Parathyroid adenoma (tissue), 2 donors: ENCODE measurements at regions not wholly inside any gene's neighbourhood (a gene's known extent, or its start where the extent isn't known, plus 50 kb on each side); places are given as distances from the start of the nearest gene placed in this dataset.

Experiments
- H2AFZ ChIP-seq: fragments of 300-600 bp; sonication (generic); one replicate; pipeline ENCODE4 v1.7.0; 2017; ENCODE audit warnings: antibody characterized with exemption, mild to moderate bottlenecking
- H3K27ac ChIP-seq: fragments of 300-600 bp; sonication (generic); one replicate; pipeline ENCODE4 v1.7.0; 2017
- H3K27me3 ChIP-seq: fragments of 300-600 bp; sonication (generic); one replicate; pipeline ENCODE4 v1.7.0; 2017; ENCODE audit warnings: low read length; ENCODE audit not compliant: control insufficient read depth, insufficient read depth
- H3K36me3 ChIP-seq: fragments of 300-600 bp; sonication (generic); one replicate; pipeline ENCODE4 v1.7.0; 2017; ENCODE audit warnings: low read length; ENCODE audit not compliant: control insufficient read depth, insufficient read depth
- H3K4me1 ChIP-seq: fragments of 300-600 bp; sonication (generic); one replicate; pipeline ENCODE4 v1.7.0; 2017; ENCODE audit warnings: control low read depth
- H3K4me2 ChIP-seq: fragments of 300-600 bp; sonication (generic); one replicate; pipeline ENCODE4 v1.7.0; 2017; ENCODE audit warnings: low read length
- H3K4me3 ChIP-seq: fragments of 300-600 bp; sonication (generic); one replicate; pipeline ENCODE4 v1.7.0; 2017; ENCODE audit warnings: low read depth, low read length
- H3K79me2 ChIP-seq: fragments of 300-600 bp; sonication (generic); one replicate; pipeline ENCODE4 v1.7.0; 2017; ENCODE audit warnings: control low read depth
- H3K9ac ChIP-seq: fragments of 300-600 bp; sonication (generic); one replicate; pipeline ENCODE4 v1.7.0; 2017; ENCODE audit warnings: mild to moderate bottlenecking
- H3K9me3 ChIP-seq: fragments of 300-600 bp; sonication (generic); one replicate; pipeline ENCODE4 v1.7.0; 2017; ENCODE audit warnings: low read length; ENCODE audit not compliant: control insufficient read depth
- TF ChIP-seq, protein P1 (sequence below): fragments of 300-600 bp; sonication (generic); IDR thresholded peaks from one replicate; pipeline ENCODE4 v1.7.0; 2017; ENCODE audit warnings: antibody characterized with exemption, mild to moderate bottlenecking
- donor health status: primary hyperparathyroidism.

- Histone ChIP-seq H3K4me2 (no peak overlapping the region), H3K9me3 (no peaks in the 10 kb centered on the region), H3K36me3 (no peaks in the 10 kb centered on the region), H3K27ac (no peak overlapping the region), H3K79me2 (no peaks in the 10 kb centered on the region), H3K27me3 (no peaks in the 10 kb centered on the region), H2AFZ (no peak overlapping the region), H3K4me1 (no peaks in the 10 kb centered on the region), H3K9ac (no peak overlapping the region), H3K4me3 (no peak overlapping the region)
- TF ChIP-seq, protein P1, sequence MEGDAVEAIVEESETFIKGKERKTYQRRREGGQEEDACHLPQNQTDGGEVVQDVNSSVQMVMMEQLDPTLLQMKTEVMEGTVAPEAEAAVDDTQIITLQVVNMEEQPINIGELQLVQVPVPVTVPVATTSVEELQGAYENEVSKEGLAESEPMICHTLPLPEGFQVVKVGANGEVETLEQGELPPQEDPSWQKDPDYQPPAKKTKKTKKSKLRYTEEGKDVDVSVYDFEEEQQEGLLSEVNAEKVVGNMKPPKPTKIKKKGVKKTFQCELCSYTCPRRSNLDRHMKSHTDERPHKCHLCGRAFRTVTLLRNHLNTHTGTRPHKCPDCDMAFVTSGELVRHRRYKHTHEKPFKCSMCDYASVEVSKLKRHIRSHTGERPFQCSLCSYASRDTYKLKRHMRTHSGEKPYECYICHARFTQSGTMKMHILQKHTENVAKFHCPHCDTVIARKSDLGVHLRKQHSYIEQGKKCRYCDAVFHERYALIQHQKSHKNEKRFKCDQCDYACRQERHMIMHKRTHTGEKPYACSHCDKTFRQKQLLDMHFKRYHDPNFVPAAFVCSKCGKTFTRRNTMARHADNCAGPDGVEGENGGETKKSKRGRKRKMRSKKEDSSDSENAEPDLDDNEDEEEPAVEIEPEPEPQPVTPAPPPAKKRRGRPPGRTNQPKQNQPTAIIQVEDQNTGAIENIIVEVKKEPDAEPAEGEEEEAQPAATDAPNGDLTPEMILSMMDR = no peak
These were observed 233.4 kb upstream of the SYT10 start for GRCh38 chr12:33672836-33673577.

DNA sequence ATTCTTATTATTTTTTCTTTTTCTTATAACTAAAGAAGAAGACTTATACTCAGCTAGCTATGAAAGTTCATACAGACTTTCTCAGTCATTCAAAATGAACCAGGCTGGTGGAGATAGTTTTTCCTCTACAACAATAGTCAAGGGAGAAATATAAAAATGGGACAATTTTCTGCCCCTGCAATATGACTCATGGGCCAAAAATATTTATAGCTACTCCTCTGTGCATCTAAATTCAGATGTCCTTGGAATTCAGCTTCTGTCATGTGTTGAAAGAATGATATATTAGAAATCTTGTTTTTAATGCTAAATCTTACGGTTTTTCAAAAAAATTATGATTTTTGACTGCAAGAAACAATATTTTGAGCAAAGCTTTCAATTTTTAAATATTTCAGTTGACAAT lies 237.2 kb upstream of the SYT10 start:
- no peak overlapping the region for H3K4me3 ChIP-seq
- no peak overlapping the region for H3K27ac ChIP-seq
- no peaks in the 10 kb centered on the region for H3K79me2 ChIP-seq
- H3K9ac ChIP-seq = no peak overlapping the region
- H3K4me1 ChIP-seq = no peaks in the 10 kb centered on the region
- H2AFZ ChIP-seq = no peak overlapping the region
- TF ChIP-seq, protein P1 = no peak
- H3K4me2 ChIP-seq = no peak overlapping the region
- no peaks in the 10 kb centered on the region for H3K36me3 ChIP-seq
- no peaks in the 10 kb centered on the region for H3K9me3 ChIP-seq
- no peaks in the 10 kb centered on the region for H3K27me3 ChIP-seq

GRCh38 chr12:33678221-33678964 lies 238.8 kb upstream of the SYT10 start:
- Histone ChIP-seq H3K27me3 (no peaks in the 10 kb centered on the region), H2AFZ (no peak overlapping the region), H3K79me2 (no peaks in the 10 kb centered on the region), H3K4me1 (no peaks in the 10 kb centered on the region), H3K27ac (no peak overlapping the region), H3K9me3 (no peaks in the 10 kb centered on the region), H3K4me3 (no peak overlapping the region), H3K36me3 (no peaks in the 10 kb centered on the region), H3K9ac (no peak overlapping the region), H3K4me2 (no peak overlapping the region)
- TF ChIP-seq, protein P1 = no peak

DNA sequence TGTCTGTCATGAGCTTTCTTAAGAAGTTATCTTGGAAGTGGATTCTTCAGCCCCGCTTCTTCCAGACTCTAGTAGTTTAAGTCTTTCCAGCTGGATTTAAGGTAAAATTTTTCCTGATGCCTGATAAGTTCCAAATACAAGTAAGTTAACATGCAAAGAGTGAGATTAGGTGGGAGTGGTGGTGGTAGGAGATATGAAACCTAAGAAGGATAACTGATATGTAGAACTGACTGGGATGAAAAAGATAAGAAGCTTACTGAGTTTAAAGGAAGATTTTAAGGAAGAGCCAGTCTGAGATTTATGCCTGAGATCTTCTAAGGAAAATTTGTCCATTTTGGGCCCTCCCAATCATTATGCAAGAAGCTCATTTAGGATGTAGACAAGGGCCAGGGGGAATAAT lies 250.9 kb upstream of the SYT10 start:
- TF ChIP-seq, protein P1 = no peak
- Histone ChIP-seq H2AFZ (no peak overlapping the region), H3K27me3 (no peaks in the 10 kb centered on the region), H3K9ac (no peak overlapping the region), H3K79me2 (no peaks in the 10 kb centered on the region), H3K4me3 (no peak overlapping the region), H3K4me2 (no peak overlapping the region), H3K27ac (no peak overlapping the region), H3K9me3 (no peaks in the 10 kb centered on the region), H3K4me1 (no peaks in the 10 kb centered on the region), H3K36me3 (no peaks in the 10 kb centered on the region)
